ENCODE measurements at regions not wholly inside any gene's neighbourhood (a gene's known extent, or its start where the extent isn't known, plus 50 kb on each side); places are given as distances from the start of the nearest gene placed in this dataset.
A peak's percentile ranks its signal among the peaks of the same experiment; 100 is the strongest.

- no peak for DNase-seq
Measured at GRCh38 chr22:20637750-20638506, 130.5 kb downstream of the MED15 start.

GRCh38 chr22:20638507-20638870 lies 131.1 kb downstream of the MED15 start:
- DNase-seq: no peak

GRCh38 chr22:20639343-20639742 lies 131.9 kb downstream of the MED15 start:
- DNase-seq: no peak

- no peak for DNase-seq
Measured at GRCh38 chr22:20639750-20640149, 132.3 kb downstream of the MED15 start.

GRCh38 chr22:20641198-20641892 lies 132.6 kb upstream of the SERPIND1 start:
- no peak for DNase-seq

GRCh38 chr22:20641919-20642579 lies 131.9 kb upstream of the SERPIND1 start:
- DNase-seq: no peak

- no peak for DNase-seq
Measured at GRCh38 chr22:20642668-20643179, 131.2 kb upstream of the SERPIND1 start.

- no peak for DNase-seq
Measured at GRCh38 chr22:20644071-20644642, 129.8 kb upstream of the SERPIND1 start.

- no peak for DNase-seq
Measured at GRCh38 chr22:20645954-20646353, 128.0 kb upstream of the SERPIND1 start.

GRCh38 chr22:20646415-20646814 lies 127.5 kb upstream of the SERPIND1 start:
- peak; percentile 4 for DNase-seq

- DNase-seq: peak; percentile 24
Measured at GRCh38 chr22:20646906-20647305, 127.0 kb upstream of the SERPIND1 start.

GRCh38 chr22:20647586-20648305 lies 126.2 kb upstream of the SERPIND1 start:
- peak; percentile 21 for DNase-seq

GRCh38 chr22:20648306-20648903 lies 125.5 kb upstream of the SERPIND1 start:
- peak; percentile 4 for DNase-seq

GRCh38 chr22:20650294-20651207 lies 123.4 kb upstream of the SERPIND1 start:
- peak; percentile 15 for DNase-seq

GRCh38 chr22:20651286-20651685 lies 122.6 kb upstream of the SERPIND1 start:
- peak; percentile 7 for DNase-seq

GRCh38 chr22:20652130-20652529 lies 121.8 kb upstream of the SERPIND1 start:
- no peak for DNase-seq

- DNase-seq: peak; percentile 9
Measured at GRCh38 chr22:20652582-20652981, 121.3 kb upstream of the SERPIND1 start.

GRCh38 chr22:20653012-20653794 lies 120.7 kb upstream of the SERPIND1 start:
- DNase-seq: peak; percentile 35

GRCh38 chr22:20653795-20654342 lies 120.0 kb upstream of the SERPIND1 start:
- DNase-seq: peak; percentile 5

Data from activated CD8-positive, alpha-beta memory T cell treated with anti-CD3 and anti-CD28 coated beads for 24 hours (primary cell).